Sigmoid colon (tissue), 4 donors: ENCODE measurements at regions not wholly inside any gene's neighbourhood (a gene's known extent, or its start where the extent isn't known, plus 50 kb on each side); places are given as distances from the start of the nearest gene placed in this dataset.

Source experiments
- CTCF ChIP-seq, 4 experiments: fragments of 450-650 bp in 3 of 4; fragments of 200-600 bp in 1 of 4; IDR thresholded peaks; one replicate each; pipeline ENCODE4 v1.5.1; 2016 to 2019; ENCODE audit warnings: antibody characterized with exemption in 4 of 4, mild to moderate bottlenecking in 3 of 4, moderate library complexity in 2 of 4
- POLR2A ChIP-seq, 2 donors: fragments of 450-650 bp; IDR thresholded peaks; one replicate each; pipeline ENCODE4 v1.6.1; 2016; ENCODE audit warnings: antibody characterized with exemption in 2 of 2, mild to moderate bottlenecking in 2 of 2, moderate library complexity in 2 of 2
- POLR2AphosphoS5 ChIP-seq, 4 donors: sonication (generic); formaldehyde crosslinking; IDR thresholded peaks; one replicate each; pipeline ENCODE4 v1.6.1; 2017; ENCODE audit warnings: antibody characterized with exemption in 4 of 4

- TF ChIP-seq POLR2A (IDR thresholded peaks at IDR 0.05) (no peak), CTCF (IDR thresholded peaks at IDR 0.05) (no peak), POLR2AphosphoS5 (IDR thresholded peaks at IDR 0.05) (no peak)
Measured at GRCh38 chr1:55957276-55957675, 622.1 kb downstream of the PLPP3 start.
